Activated CD4-positive, alpha-beta T cell treated with anti-CD3 and anti-CD28 coated beads for 48 hours (primary cell): ENCODE measurements at regions not wholly inside any gene's neighbourhood (a gene's known extent, or its start where the extent isn't known, plus 50 kb on each side); places are given as distances from the start of the nearest gene placed in this dataset.

Experiments used
- DNase-seq: peaks from one replicate; pipeline ENCODE4 v3.0.0-alpha.2; 2020

GRCh38 chr13:82766732-82767321 is 1115.4 kb downstream of the SLITRK1 start:
- no peak for DNase-seq

GRCh38 chr13:82758044-82758443 is 1124.2 kb downstream of the SLITRK1 start:
- no peak for DNase-seq

- no peak for DNase-seq
These were observed 1131.1 kb downstream of the SLITRK1 start for GRCh38 chr13:82751206-82751605.

DNA sequence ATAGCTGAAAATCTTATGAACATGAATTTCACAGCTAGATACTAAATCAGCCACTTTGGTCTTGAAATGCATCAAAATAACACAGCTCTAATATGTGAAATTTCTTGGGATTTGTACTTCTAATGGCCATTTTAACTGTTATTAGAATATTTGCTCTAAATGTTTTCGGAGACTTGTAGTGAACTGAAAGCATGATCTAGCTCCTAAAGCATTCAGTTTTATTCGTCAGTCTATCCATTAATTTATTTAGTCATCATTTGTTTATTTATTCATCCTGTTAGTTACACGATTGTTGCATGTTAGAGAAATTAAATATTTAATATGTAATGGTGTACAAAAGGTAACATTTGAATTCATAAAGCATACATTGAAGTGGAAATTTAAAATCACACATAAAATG is 1132.7 kb downstream of the SLITRK1 start:
- DNase-seq = no peak

DNA sequence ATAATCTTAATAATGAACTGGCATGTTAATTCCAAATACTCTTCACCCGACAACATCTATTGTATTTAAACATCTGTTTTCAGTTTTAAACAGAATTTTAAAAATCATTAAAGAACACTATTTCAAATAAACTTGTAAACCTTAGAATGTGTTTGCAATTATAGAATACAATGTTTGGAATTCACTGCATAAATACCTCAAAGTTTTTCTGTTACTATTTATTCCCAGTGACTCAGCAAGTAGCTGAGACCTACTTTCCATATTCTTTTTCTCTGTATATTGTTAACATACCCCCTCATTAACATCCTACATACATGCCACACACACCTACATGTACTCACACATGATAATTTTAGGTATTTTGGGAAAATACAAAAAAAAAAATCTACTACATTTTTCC is 1134.3 kb downstream of the SLITRK1 start:
- DNase-seq = no peak

DNA sequence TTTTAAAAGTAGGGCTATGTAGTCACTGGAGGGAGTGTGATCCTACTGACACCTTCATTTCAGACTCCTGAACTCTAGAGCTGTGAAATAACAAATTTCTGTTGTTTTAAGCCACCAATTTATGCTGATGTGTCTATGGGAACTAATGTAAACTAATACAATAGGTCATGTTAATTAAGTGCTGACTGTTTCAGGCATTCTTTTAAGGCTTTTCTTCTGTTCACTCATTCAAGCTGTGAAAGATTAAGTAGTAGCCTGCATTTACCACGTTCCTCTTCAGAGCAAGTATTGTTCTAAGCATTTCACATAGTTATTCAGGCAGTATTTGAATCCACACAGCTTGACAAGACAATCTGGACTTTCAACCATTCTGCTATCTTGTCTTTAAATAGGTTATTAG is 1135.0 kb downstream of the SLITRK1 start:
- no peak for DNase-seq

GRCh38 chr13:82740442-82740841 is 1141.8 kb downstream of the SLITRK1 start:
- no peak for DNase-seq

- DNase-seq = no peak
These were observed 1142.4 kb downstream of the SLITRK1 start for GRCh38 chr13:82739881-82740280.

GRCh38 chr13:82729401-82729800 is 1152.9 kb downstream of the SLITRK1 start:
- no peak for DNase-seq

DNA sequence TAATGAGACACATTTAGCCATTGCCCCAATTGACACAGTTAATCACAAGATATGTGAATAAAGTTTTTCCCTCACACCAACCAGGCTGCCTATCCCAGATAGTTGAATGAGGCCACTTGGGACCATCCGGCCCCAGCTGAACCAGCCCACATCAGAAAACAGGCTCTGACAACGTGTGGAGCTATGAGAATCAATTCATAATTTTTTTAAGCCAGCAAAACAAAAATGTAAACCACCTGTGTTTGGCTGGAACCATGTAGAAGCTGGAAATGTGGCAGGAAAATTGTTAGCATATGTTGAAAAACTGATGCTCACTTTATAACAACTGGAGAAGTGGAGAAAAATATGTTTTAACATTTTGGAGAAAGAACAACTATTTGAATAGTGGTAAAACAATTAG is 1161.3 kb downstream of the SLITRK1 start:
- DNase-seq = no peak

- DNase-seq = no peak
These were observed 1162.3 kb downstream of the SLITRK1 start for GRCh38 chr13:82719987-82720386.

DNA sequence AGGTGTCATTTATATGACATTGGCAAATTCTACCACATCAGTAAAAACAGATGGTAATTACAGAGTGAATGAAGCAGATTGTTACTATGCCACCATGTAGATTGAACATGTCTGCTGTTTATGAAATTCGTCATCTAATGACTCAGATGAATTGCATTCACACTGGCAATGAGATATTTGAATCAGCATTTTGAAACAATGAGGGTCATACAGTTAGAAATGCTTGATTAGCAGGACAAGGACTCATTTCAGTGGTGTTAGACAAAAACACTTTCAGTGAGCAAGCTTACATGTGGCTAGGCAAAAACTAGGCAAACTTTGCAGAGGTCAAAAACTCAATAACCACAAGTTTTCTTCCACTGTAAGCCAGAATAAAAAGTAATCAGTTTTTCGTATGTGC is 1165.0 kb downstream of the SLITRK1 start:
- DNase-seq = no peak

GRCh38 chr13:82713687-82714405 is 1168.4 kb downstream of the SLITRK1 start:
- no peak for DNase-seq

DNA sequence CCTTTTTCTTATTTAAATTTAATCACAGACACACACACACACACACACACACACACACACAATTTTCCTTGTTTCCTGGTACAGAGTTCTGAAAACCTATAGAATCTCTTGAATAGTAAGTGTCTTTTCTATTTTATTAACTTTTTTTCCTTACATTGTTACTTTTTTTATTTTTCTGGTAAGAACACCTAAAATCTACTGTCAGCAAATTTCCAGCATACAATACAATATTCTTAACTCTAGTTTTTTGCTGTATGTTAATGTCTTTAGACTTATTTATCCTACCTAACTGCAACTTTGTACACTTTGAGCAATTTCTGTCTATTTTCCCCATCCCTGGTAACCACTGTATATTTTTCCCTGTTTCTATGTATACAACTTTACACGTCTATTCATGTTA is 1179.8 kb downstream of the SLITRK1 start:
- DNase-seq = no peak

DNA sequence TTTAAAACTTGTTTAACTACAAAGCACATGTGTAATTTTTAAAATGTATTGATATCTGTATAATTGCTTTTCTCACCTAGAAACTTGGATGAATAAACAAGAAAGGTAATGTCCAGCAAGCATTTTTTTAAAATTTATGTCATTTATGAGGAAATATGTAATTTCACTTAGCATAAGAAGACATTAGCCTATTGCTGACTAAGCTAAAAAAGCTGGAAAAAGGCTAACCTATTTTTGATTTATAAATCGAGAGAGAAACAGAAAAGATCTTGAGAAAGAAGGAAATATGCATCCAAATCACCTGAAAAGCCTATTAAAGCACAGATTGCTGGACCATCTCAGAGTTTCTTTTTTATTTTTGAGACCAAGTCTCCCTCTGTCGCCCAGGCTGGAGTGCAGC is 1181.3 kb downstream of the SLITRK1 start:
- no peak for DNase-seq

- DNase-seq = no peak
These were observed 1183.3 kb downstream of the SLITRK1 start for GRCh38 chr13:82698941-82699340.

GRCh38 chr13:82698383-82698782 is 1183.9 kb downstream of the SLITRK1 start:
- DNase-seq = no peak

DNA sequence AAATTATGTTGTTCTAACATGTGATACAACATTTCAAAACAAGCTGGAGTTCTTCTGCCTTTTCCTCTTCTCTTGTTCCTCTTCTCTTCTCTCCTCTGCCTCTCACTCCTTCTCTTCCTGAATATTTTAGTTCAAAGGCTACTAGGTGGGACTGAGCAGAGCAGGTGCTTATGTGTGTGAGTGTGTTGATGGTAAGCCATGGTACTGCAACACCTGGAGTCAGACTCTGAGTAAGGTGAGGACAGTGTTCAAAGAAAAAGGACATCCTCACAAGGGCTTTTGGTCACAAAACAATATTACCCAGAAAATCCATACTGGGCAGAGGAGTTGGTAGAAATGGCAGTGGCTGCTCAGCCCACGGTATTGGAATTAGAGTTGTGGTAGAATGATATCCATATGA is 1188.7 kb downstream of the SLITRK1 start:
- DNase-seq = no peak

GRCh38 chr13:82688400-82688994 is 1193.8 kb downstream of the SLITRK1 start:
- DNase-seq = no peak

- no peak for DNase-seq
These were observed 1194.4 kb downstream of the SLITRK1 start for GRCh38 chr13:82687884-82688283.

DNA sequence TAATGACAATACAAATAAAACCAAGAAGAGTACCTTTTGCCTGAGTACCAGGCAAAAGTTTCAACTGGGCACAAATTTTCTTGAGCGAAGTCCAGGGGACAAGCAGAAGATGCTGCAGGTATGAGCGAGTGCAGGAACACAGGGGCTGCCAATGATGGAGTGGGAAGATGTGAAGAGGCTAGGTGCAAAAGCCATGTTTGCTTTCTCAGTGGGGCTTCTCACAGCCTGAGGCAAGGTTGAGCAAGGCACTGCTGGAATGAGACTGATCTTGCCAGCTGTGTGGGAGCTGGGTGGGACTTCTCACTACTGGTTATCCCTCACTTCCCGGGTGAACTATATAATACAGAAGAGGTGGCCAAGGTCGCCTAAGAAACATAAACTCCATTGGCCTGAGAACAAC is 1200.7 kb downstream of the SLITRK1 start:
- DNase-seq = no peak

GRCh38 chr13:82678052-82678451 is 1204.2 kb downstream of the SLITRK1 start:
- DNase-seq = no peak

DNA sequence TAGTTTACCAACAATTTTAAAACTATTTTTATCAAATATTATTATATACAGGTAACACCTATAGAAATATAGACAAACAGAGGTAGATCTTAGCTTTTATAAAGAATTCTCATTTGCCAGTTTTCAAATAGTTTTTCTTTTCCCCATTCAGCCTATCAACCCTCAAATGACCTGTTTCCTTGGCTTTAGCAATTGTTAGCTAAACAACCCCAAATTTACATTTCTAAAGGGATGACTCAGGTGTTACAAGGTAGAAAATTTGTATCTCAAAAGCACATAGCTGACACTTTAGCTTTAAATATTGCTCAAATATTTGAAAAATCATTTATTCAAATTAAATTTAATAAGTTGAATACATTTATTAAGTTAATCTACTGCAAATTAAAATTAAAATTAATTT is 1207.2 kb downstream of the SLITRK1 start:
- DNase-seq = no peak

DNA sequence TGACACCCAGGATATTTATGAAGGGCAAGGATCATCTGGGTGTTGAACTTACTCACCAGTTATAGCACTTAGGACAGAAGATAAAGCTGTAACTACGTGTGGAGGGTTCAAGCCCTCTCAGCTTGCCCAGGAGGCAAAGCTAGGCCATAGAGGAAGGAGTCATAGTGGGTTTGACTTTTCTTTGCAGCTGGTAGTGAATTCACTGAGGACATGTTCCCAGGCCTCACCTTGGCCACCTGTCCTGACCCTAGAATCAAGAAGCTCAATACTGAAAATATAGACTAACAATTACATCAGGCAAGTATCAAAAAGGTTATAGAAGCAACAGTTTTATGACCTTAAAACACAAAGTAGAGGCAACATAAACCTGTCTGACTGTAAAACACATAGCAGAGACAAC is 1207.7 kb downstream of the SLITRK1 start:
- DNase-seq = no peak

GRCh38 chr13:82672248-82672647 is 1210.0 kb downstream of the SLITRK1 start:
- DNase-seq = no peak
